SK-N-SH (cell line): ENCODE measurements at regions not wholly inside any gene's neighbourhood (a gene's known extent, or its start where the extent isn't known, plus 50 kb on each side); places are given as distances from the start of the nearest gene placed in this dataset.
A peak's percentile ranks its signal among the peaks of the same experiment; 100 is the strongest.

Experiments
- CTCF ChIA-PET: fragments of 300-600, 350-600 bp; formaldehyde crosslinking; extraction: SDS; loops from one replicate; lab custom pipeline; 2021; lab: Yijun Ruan, JAX
- POLR2A ChIA-PET: fragments of 350-600 bp; sonication (Branson Sonifier 250); formaldehyde crosslinking; extraction: SDS; loops from one replicate; lab custom pipeline; 2020; ENCODE audit warnings: antibody characterized with exemption, inconsistent platforms; lab: Yijun Ruan, JAX
- DNase-seq: peaks from one replicate; pipeline ENCODE4 v3.0.0; 2012
- H2AFZ ChIP-seq: fragments of 200-600 bp; sonication (generic); 2 replicates; pipeline ENCODE4 v1.8.1; 2016; ENCODE audit warnings: antibody characterized with exemption, mild to moderate bottlenecking, low read depth
- H3F3A ChIP-seq: fragments of 200-600 bp; sonication (generic); replicated peaks from 2 replicates; pipeline ENCODE3; 2016; ENCODE audit warnings: antibody characterized with exemption, mild to moderate bottlenecking; ENCODE audit not compliant: insufficient read depth
- H3K27ac ChIP-seq, 2 experiments: fragments of 200-500 bp in 1 of 2; fragments of 200-600 bp in 1 of 2; sonication (Bioruptor generic) in 1 of 2; sonication (generic), shearing (Covaris generic) in 1 of 2; 2 replicates each; pipeline versions ENCODE4 v1.5.1 to v1.6.1; 2014 to 2016; ENCODE audit warnings: low read depth in 2 of 2, inconsistent platforms in 1 of 2, low read length in 1 of 2, mild to moderate bottlenecking in 1 of 2, mixed read lengths in 1 of 2
- H3K27me3 ChIP-seq: fragments of 200-600 bp; sonication (generic), shearing (Covaris generic); 2 replicates; pipeline ENCODE4 v1.6.1; 2016; ENCODE audit warnings: mixed run types; ENCODE audit not compliant: insufficient read depth
- H3K36me3 ChIP-seq, 2 experiments: fragments of 200-500 bp in 1 of 2; fragments of 200-600 bp in 1 of 2; sonication (Bioruptor generic) in 1 of 2; sonication (generic) in 1 of 2; replicated peaks in 1 of 2; 2 replicates each; pipeline versions ENCODE3 to v1.5.1; 2014 to 2016; ENCODE audit warnings: low read length in 1 of 2, mild to moderate bottlenecking in 1 of 2; ENCODE audit not compliant: insufficient read depth in 2 of 2, control insufficient read depth in 1 of 2
- H3K4me1 ChIP-seq, 2 experiments: fragments of 200-500 bp in 1 of 2; fragments of 200-600 bp in 1 of 2; sonication (Bioruptor generic) in 1 of 2; sonication (generic), shearing (Covaris generic) in 1 of 2; 2 replicates each; pipeline versions ENCODE4 v1.5.1 to v1.6.1; 2014 to 2016; ENCODE audit warnings: low read depth in 1 of 2, low read length in 1 of 2, mixed run types in 1 of 2; ENCODE audit not compliant: insufficient read depth in 2 of 2, control insufficient read depth in 1 of 2
- H3K4me2 ChIP-seq: fragments of 200-600 bp; sonication (generic), shearing (Covaris generic); 2 replicates; pipeline ENCODE4 v1.6.1; 2017; ENCODE audit warnings: mixed run types
- H3K4me3 ChIP-seq, 2 experiments: fragments of 200-500 bp in 1 of 2; fragments of 200-600 bp in 1 of 2; sonication (Bioruptor generic) in 1 of 2; sonication (generic), shearing (Covaris generic) in 1 of 2; 2 replicates each; pipeline versions ENCODE4 v1.5.1 to v1.8.1; 2014 to 2016; ENCODE audit warnings: low read depth in 2 of 2, inconsistent platforms in 1 of 2, low read length in 1 of 2, mild to moderate bottlenecking in 1 of 2, mixed read lengths in 1 of 2, moderate library complexity in 1 of 2
- H3K79me2 ChIP-seq: fragments of 200-600 bp; sonication (generic); 2 replicates; pipeline ENCODE4 v1.8.1; 2017; ENCODE audit warnings: mild to moderate bottlenecking; ENCODE audit not compliant: insufficient read depth
- H3K9ac ChIP-seq: fragments of 200-600 bp; sonication (generic); 2 replicates; pipeline ENCODE4 v1.6.1; 2017; ENCODE audit warnings: mixed run types
- H3K9me2 ChIP-seq: fragments of 200-600 bp; sonication (generic); 2 replicates; pipeline ENCODE4 v1.6.1; 2017; ENCODE audit warnings: mixed run types
- H3K9me3 ChIP-seq: fragments of 200-600 bp; sonication (generic); 2 replicates; pipeline ENCODE4 v1.6.1; 2017; ENCODE audit warnings: mixed run types, mild to moderate bottlenecking, moderate library complexity
- H4K20me1 ChIP-seq: fragments of 200-600 bp; sonication (generic); 2 replicates; pipeline ENCODE4 v1.6.1; 2017; ENCODE audit warnings: mild to moderate bottlenecking, mixed run types; ENCODE audit not compliant: insufficient read depth
- ELF1 ChIP-seq: IDR thresholded peaks from 2 replicates; pipeline ENCODE4 v1.4.0; 2012
- EP300 ChIP-seq, 2 experiments: IDR thresholded peaks; 2 replicates each; pipeline versions ENCODE4 v1.4.0 to v1.6.1; 2012; ENCODE audit warnings: borderline replicate concordance in 1 of 2, low read depth in 1 of 2, low read length in 1 of 2
- FOSL2 ChIP-seq: IDR thresholded peaks from 2 replicates; pipeline ENCODE4 v1.4.0; 2012; ENCODE audit warnings: low read depth, mild to moderate bottlenecking, moderate library complexity, borderline replicate concordance
- FOXM1 ChIP-seq: IDR thresholded peaks from 2 replicates; pipeline ENCODE4 v1.4.0; 2012; ENCODE audit warnings: low read depth, mild to moderate bottlenecking
- GABPA ChIP-seq: IDR thresholded peaks from 2 replicates; pipeline ENCODE4 v1.4.0; 2012; ENCODE audit warnings: low read depth, mild to moderate bottlenecking
- GATA2 ChIP-seq: sonication (generic); formaldehyde crosslinking; IDR thresholded peaks from 2 replicates; pipeline ENCODE4 v1.5.0; 2020; ENCODE audit warnings: mild to moderate bottlenecking, missing genetic modification reagents
- MAX ChIP-seq: IDR thresholded peaks from 2 replicates; pipeline ENCODE4 v1.4.0; 2012; ENCODE audit warnings: low read depth
- MEF2A ChIP-seq: IDR thresholded peaks from 2 replicates; pipeline ENCODE4 v1.4.0; 2012; ENCODE audit warnings: low read depth, borderline replicate concordance
- MXI1 ChIP-seq: IDR thresholded peaks from 2 replicates; pipeline ENCODE4 v1.6.1; 2012; ENCODE audit warnings: mild to moderate bottlenecking, low read depth, low read length, improper control_type of control experiment
- NFIC ChIP-seq: IDR thresholded peaks from 2 replicates; pipeline ENCODE4 v1.4.0; 2012; ENCODE audit warnings: borderline replicate concordance
- NRF1 ChIP-seq: IDR thresholded peaks from 2 replicates; pipeline ENCODE4 v1.6.1; 2012; ENCODE audit warnings: low read depth, mild to moderate bottlenecking, low read length
- RAD21 ChIP-seq: IDR thresholded peaks from 2 replicates; pipeline ENCODE4 v1.6.1; 2012; ENCODE audit warnings: mild to moderate bottlenecking, low read length
- RFX5 ChIP-seq: IDR thresholded peaks from 2 replicates; pipeline ENCODE4 v1.6.1; 2012; ENCODE audit warnings: mild to moderate bottlenecking, improper control_type of control experiment, low read length
- SIN3A ChIP-seq: IDR thresholded peaks from 2 replicates; pipeline ENCODE4 v1.6.1; 2012; ENCODE audit warnings: low read depth, mild to moderate bottlenecking, low read length, moderate library complexity, borderline replicate concordance
- SMC3 ChIP-seq: IDR thresholded peaks from 2 replicates; pipeline ENCODE4 v1.6.1; 2012; ENCODE audit warnings: low read depth, low read length, improper control_type of control experiment
- TAF1 ChIP-seq: IDR thresholded peaks from 2 replicates; pipeline ENCODE4 v1.6.1; 2012; ENCODE audit warnings: low read depth, mild to moderate bottlenecking, low read length, moderate library complexity, borderline replicate concordance
- TCF12 ChIP-seq: IDR thresholded peaks from 2 replicates; pipeline ENCODE4 v1.4.0; 2012
- TEAD4 ChIP-seq: IDR thresholded peaks from 2 replicates; pipeline ENCODE4 v1.4.0; 2012; ENCODE audit warnings: mild to moderate bottlenecking, borderline replicate concordance; ENCODE audit not compliant: insufficient read depth
- USF1 ChIP-seq: IDR thresholded peaks from 2 replicates; pipeline ENCODE4 v1.4.0; 2012; ENCODE audit warnings: low read depth, borderline replicate concordance
- YY1 ChIP-seq: IDR thresholded peaks from 2 replicates; pipeline ENCODE4 v1.4.0; 2012; ENCODE audit warnings: low read depth, mild to moderate bottlenecking
- ZBTB33 ChIP-seq: IDR thresholded peaks from 2 replicates; pipeline ENCODE4 v1.4.0; 2012; ENCODE audit warnings: low read depth, borderline replicate concordance
- WGBS: methylation state at CpG from one replicate; pipeline ENCODE4 v1.1.6; 2017; ENCODE audit warnings: low lambda C conversion rate; 5-methylcytosine and 5-hydroxymethylcytosine counted together
- TF ChIP-seq, protein P1 (sequence below): fragments of 150-350 bp; IDR thresholded peaks from 2 replicates; pipeline ENCODE4 v1.6.1; 2017; ENCODE audit warnings: antibody characterized with exemption, low read length, low read depth, borderline replicate concordance

- Histone ChIP-seq H3K79me2 (no peaks in the 10 kb centered on the region), H3K4me1 (peaks cover 0 to 22% of the 10 kb centered on the region in 2 experiments; a peak in 2 of 4 replicates), H4K20me1 (no peaks in the 10 kb centered on the region), H3K36me3 (no peaks in the 10 kb centered on the region)
- WGBS = 48% methylated on average over 3 of the region's 3 CpGs
- TF ChIP-seq MEF2A = no peak
- TF ChIP-seq TAF1 = no peak
- no peak for TF ChIP-seq SMC3
- no peak for TF ChIP-seq TCF12
- TF ChIP-seq, protein P1, sequence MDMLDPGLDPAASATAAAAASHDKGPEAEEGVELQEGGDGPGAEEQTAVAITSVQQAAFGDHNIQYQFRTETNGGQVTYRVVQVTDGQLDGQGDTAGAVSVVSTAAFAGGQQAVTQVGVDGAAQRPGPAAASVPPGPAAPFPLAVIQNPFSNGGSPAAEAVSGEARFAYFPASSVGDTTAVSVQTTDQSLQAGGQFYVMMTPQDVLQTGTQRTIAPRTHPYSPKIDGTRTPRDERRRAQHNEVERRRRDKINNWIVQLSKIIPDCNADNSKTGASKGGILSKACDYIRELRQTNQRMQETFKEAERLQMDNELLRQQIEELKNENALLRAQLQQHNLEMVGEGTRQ = no peak
- TF ChIP-seq FOXM1 = no peak
- no peak for TF ChIP-seq ELF1
- no peak for TF ChIP-seq RFX5
- TF ChIP-seq FOSL2 = no peak
- no peak for TF ChIP-seq RAD21
- no peak for TF ChIP-seq MAX
- TF ChIP-seq NFIC = no peak
- no peak for TF ChIP-seq TEAD4
- TF ChIP-seq MXI1 = no peak
- no peak for TF ChIP-seq NRF1
- no peak for TF ChIP-seq GABPA
- TF ChIP-seq USF1 = no peak
- no peak for TF ChIP-seq YY1
- TF ChIP-seq GATA2 (CRISPR knock-in tag) = no peak
- TF ChIP-seq, all 33 proteins: peak for 0
- ChIA-PET POLR2A (no interaction called here), CTCF (interaction anchor here (1.0 to 1.1 kb wide), 2 partner anchors 17 to 29 kb away, joined by 3 read pairs; no protein-coding TSS in a partner anchor)
- Histone ChIP-seq H3K9me3 (no peaks in the 10 kb centered on the region), H3K27me3 (no peaks in the 10 kb centered on the region), H3K4me3 (no peak overlapping the region), H3F3A (no peaks in the 10 kb centered on the region), H3K9me2 (no peaks in the 10 kb centered on the region), H3K9ac (no peak overlapping the region), H2AFZ (no peak overlapping the region), H3K27ac (peak overlapping the region in 1 of 2 experiments; percentile 77; a peak in 2 of 4 replicates), H3K4me2 (no peak overlapping the region)
- no peak for DNase-seq
Measured at GRCh38 chr1:67590329-67590728, 94.7 kb upstream of the GADD45A start.

DNA sequence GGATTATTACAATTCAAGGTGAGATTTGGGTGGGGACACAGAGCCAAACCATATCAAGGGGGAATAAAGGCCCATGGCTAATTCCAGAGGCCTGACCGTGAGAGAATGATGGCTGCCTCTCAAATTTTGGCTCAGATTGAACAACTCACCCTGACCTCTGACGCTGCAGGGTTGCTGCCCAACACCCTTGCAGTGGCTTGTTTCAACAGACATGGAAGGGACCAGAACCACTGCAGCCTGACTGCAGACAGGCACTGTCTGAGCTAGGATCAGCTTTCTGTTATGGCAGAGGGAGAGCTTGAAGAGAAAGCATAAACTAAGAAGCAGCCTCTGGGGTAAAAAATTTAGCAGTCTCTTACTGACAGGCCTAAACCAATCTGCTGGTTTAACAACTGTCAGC is 90.2 kb upstream of the GADD45A start:
- Histone ChIP-seq H3K9me3 (no peaks in the 10 kb centered on the region), H3K27ac (no peak overlapping the region), H3K79me2 (no peaks in the 10 kb centered on the region), H3K36me3 (no peaks in the 10 kb centered on the region), H4K20me1 (no peaks in the 10 kb centered on the region), H3K4me3 (no peak overlapping the region), H3F3A (no peaks in the 10 kb centered on the region), H3K27me3 (no peaks in the 10 kb centered on the region), H3K9me2 (no peaks in the 10 kb centered on the region), H3K4me1 (peaks cover 0 to 12% of the 10 kb centered on the region in 2 experiments; a peak in 1 of 4 replicates), H3K4me2 (no peak overlapping the region), H2AFZ (no peak overlapping the region), H3K9ac (no peak overlapping the region)
- POLR2A ChIA-PET = no interaction called here
- no peak for TF ChIP-seq RAD21
- TF ChIP-seq USF1 = no peak
- TF ChIP-seq SIN3A = no peak
- no peak for TF ChIP-seq EP300 (IDR thresholded peaks at IDR 0.05; ENCODE audit: borderline replicate concordance in 1 of 2, low read depth in 1 of 2, low read length in 1 of 2)
- no peak for TF ChIP-seq NRF1
- TF ChIP-seq ZBTB33 = no peak
- TF ChIP-seq SMC3 = no peak
- CTCF ChIA-PET = interaction anchor here (1.2 to 3.2 kb wide), 2 partner anchors 33 to 171 kb away, joined by 5 to 10 read pairs; no protein-coding TSS in a partner anchor
- DNase-seq = no peak
- no CpG with 5 or more reads among the region's 2 CpGs for WGBS
